Neural progenitor cell (in vitro differentiated cells): ENCODE measurements at regions not wholly inside any gene's neighbourhood (a gene's known extent, or its start where the extent isn't known, plus 50 kb on each side); places are given as distances from the start of the nearest gene placed in this dataset.

ENCODE experiments used
- EZH2 ChIP-seq: fragments of 200-600 bp; sonication (generic); IDR thresholded peaks from 2 replicates; pipeline ENCODE4 v1.6.1; 2017; ENCODE audit warnings: antibody characterized with exemption, mild to moderate bottlenecking, moderate library complexity
- EZH2phosphoT487 ChIP-seq: fragments of 200-600 bp; sonication (generic); IDR thresholded peaks from 2 replicates; pipeline ENCODE4 v1.6.1; 2017; ENCODE audit warnings: antibody characterized with exemption
- TF ChIP-seq, protein P1 (sequence below): fragments of 200-600 bp; sonication (generic); IDR thresholded peaks from 2 replicates; pipeline ENCODE4 v1.5.1; 2017; ENCODE audit warnings: antibody characterized with exemption, mild to moderate bottlenecking

GRCh38 chrX:13934731-13935130 lies 95.0 kb downstream of the GEMIN8 start:
- TF ChIP-seq, protein P1, sequence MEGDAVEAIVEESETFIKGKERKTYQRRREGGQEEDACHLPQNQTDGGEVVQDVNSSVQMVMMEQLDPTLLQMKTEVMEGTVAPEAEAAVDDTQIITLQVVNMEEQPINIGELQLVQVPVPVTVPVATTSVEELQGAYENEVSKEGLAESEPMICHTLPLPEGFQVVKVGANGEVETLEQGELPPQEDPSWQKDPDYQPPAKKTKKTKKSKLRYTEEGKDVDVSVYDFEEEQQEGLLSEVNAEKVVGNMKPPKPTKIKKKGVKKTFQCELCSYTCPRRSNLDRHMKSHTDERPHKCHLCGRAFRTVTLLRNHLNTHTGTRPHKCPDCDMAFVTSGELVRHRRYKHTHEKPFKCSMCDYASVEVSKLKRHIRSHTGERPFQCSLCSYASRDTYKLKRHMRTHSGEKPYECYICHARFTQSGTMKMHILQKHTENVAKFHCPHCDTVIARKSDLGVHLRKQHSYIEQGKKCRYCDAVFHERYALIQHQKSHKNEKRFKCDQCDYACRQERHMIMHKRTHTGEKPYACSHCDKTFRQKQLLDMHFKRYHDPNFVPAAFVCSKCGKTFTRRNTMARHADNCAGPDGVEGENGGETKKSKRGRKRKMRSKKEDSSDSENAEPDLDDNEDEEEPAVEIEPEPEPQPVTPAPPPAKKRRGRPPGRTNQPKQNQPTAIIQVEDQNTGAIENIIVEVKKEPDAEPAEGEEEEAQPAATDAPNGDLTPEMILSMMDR: no peak
- TF ChIP-seq EZH2phosphoT487: no peak
- TF ChIP-seq EZH2: no peak
